C4-2B (cell line): ENCODE measurements at regions not wholly inside any gene's neighbourhood (a gene's known extent, or its start where the extent isn't known, plus 50 kb on each side); places are given as distances from the start of the nearest gene placed in this dataset.

ENCODE experiments used
- ZFX ChIP-seq: fragments of 450-650 bp; IDR thresholded peaks from 2 replicates; pipeline ENCODE4 v1.6.1; 2017
- TF ChIP-seq, protein P1 (sequence below): fragments of 450-650 bp; conservative IDR thresholded peaks from 2 replicates; pipeline ENCODE4 v1.5.1; 2017; ENCODE audit warnings: mild to moderate bottlenecking

DNA sequence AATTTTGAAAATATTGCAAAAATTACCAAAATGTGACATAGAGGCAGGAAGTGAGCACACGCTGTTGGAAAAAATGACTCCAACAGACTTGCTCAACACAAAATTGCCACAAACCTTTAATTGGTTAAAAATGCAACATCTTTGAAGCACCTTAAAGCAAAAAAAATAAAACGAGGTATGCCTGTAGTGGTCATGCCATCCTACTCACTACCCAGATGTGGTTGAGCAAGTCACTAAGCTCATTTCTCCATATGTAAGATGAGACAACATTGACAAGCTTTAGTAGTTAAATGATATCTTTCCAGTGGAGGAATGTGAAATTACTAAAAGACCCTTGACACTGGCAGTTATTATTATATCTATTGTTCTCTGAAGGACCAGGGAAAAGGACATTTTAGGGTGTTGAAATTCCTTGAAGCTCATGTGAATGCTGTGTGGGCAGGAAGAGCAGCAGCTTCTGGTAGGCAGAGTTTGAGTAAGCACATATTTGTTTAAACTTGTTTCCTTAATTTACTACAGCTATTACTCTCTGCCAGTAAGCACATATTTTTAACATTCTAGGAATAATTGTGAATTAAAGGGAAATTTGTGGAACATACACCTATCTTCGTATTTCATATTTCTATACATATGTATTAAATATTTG lies 131.6 kb upstream of the P2RY1 start:
- TF ChIP-seq, protein P1, sequence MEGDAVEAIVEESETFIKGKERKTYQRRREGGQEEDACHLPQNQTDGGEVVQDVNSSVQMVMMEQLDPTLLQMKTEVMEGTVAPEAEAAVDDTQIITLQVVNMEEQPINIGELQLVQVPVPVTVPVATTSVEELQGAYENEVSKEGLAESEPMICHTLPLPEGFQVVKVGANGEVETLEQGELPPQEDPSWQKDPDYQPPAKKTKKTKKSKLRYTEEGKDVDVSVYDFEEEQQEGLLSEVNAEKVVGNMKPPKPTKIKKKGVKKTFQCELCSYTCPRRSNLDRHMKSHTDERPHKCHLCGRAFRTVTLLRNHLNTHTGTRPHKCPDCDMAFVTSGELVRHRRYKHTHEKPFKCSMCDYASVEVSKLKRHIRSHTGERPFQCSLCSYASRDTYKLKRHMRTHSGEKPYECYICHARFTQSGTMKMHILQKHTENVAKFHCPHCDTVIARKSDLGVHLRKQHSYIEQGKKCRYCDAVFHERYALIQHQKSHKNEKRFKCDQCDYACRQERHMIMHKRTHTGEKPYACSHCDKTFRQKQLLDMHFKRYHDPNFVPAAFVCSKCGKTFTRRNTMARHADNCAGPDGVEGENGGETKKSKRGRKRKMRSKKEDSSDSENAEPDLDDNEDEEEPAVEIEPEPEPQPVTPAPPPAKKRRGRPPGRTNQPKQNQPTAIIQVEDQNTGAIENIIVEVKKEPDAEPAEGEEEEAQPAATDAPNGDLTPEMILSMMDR, result no peak
- no peak for TF ChIP-seq ZFX
